Ishikawa (cell line): ENCODE measurements at regions not wholly inside any gene's neighbourhood (a gene's known extent, or its start where the extent isn't known, plus 50 kb on each side); places are given as distances from the start of the nearest gene placed in this dataset.

Source experiments
- CEBPB ChIP-seq: IDR thresholded peaks from 2 replicates; pipeline ENCODE4 v1.6.1; 2012
- CREB1 ChIP-seq: IDR thresholded peaks from 2 replicates; pipeline ENCODE4 v1.6.1; 2012; ENCODE audit warnings: low read depth
- EGR1 ChIP-seq: IDR thresholded peaks from 2 replicates; pipeline ENCODE4 v1.6.1; 2012
- EP300 ChIP-seq: IDR thresholded peaks from 2 replicates; pipeline ENCODE4 v1.6.1; 2012; ENCODE audit warnings: borderline replicate concordance
- FOXM1 ChIP-seq: IDR thresholded peaks from 2 replicates; pipeline ENCODE4 v1.6.1; 2012; ENCODE audit warnings: low read depth, borderline replicate concordance
- MAX ChIP-seq: IDR thresholded peaks from 2 replicates; pipeline ENCODE4 v1.6.1; 2012
- NFIC ChIP-seq: IDR thresholded peaks from 2 replicates; pipeline ENCODE4 v1.6.1; 2012
- RAD21 ChIP-seq: IDR thresholded peaks from 2 replicates; pipeline ENCODE4 v1.6.1; 2012; ENCODE audit warnings: low read depth
- REST ChIP-seq: IDR thresholded peaks from 2 replicates; pipeline ENCODE4 v1.6.1; 2012; ENCODE audit warnings: low read depth, mild to moderate bottlenecking
- TAF1 ChIP-seq: IDR thresholded peaks from 2 replicates; pipeline ENCODE4 v1.6.1; 2012; ENCODE audit warnings: low read depth, mild to moderate bottlenecking
- TCF12 ChIP-seq: IDR thresholded peaks from 2 replicates; pipeline ENCODE4 v1.6.1; 2012; ENCODE audit warnings: low read depth
- TEAD4 ChIP-seq: IDR thresholded peaks from 2 replicates; pipeline ENCODE4 v1.6.1; 2012
- YY1 ChIP-seq: IDR thresholded peaks from 2 replicates; pipeline ENCODE4 v1.6.1; 2012; ENCODE audit warnings: low read depth
- ZBTB7A ChIP-seq: IDR thresholded peaks from 2 replicates; pipeline ENCODE4 v1.6.1; 2012; ENCODE audit warnings: low read depth
- TF ChIP-seq, protein P1 (sequence below): IDR thresholded peaks from 2 replicates; pipeline ENCODE4 v1.6.1; 2012

- TF ChIP-seq RAD21 = no peak
Measured at GRCh38 chr7:93025389-93025788, 92.4 kb downstream of the SAMD9 start.

- no peak for TF ChIP-seq CEBPB
- no peak for TF ChIP-seq MAX
- no peak for TF ChIP-seq EGR1
- no peak for TF ChIP-seq NFIC
- TF ChIP-seq, protein P1, sequence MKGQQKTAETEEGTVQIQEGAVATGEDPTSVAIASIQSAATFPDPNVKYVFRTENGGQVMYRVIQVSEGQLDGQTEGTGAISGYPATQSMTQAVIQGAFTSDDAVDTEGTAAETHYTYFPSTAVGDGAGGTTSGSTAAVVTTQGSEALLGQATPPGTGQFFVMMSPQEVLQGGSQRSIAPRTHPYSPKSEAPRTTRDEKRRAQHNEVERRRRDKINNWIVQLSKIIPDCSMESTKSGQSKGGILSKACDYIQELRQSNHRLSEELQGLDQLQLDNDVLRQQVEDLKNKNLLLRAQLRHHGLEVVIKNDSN = no peak
- TF ChIP-seq FOXM1 = no peak
- no peak for TF ChIP-seq RAD21
- no peak for TF ChIP-seq REST
- TF ChIP-seq YY1 = no peak
- no peak for TF ChIP-seq TCF12
- no peak for TF ChIP-seq TAF1
- TF ChIP-seq CREB1 = no peak
- TF ChIP-seq EP300 = no peak
- TF ChIP-seq TEAD4 = no peak
- no peak for TF ChIP-seq ZBTB7A
Measured at GRCh38 chr7:93021748-93022147, 96.0 kb downstream of the SAMD9 start.

- TF ChIP-seq EP300 (no peak), EGR1 (no peak)
- TF ChIP-seq, protein P1 = no peak
Measured at GRCh38 chr7:93018716-93019115, 99.1 kb downstream of the SAMD9 start.

DNA sequence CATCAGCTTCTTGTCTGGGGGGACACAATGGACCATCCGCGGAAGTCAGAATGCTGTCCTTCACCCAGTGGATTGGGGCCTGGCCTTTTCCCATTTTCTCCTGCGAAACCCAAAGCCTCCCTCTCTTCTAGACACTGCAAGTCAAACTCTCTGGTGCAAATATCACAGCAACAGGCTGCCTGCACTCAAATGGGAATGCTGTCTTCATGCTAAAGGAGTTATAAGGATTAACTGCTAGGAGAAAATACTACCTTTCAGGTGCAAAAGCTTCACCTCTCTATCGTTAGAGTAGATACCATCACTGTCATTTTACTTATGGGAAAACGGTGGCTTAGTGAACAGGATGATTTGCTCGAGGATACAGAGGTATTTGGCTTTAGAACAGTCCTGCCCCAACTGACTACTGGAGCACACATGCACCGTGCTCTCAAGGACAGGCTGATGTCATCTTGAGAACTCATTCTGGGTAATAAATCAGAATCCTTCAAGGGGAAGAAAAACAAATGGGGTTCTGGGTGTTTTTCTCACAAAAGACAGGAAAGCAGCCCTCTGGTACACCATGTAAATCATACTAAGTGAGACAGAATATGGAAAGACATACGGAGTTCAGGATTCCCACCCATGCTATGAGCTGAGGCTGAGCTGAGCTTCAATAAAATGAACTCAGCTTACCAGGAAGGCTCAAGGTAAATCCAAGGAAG, 100.9 kb downstream of the SAMD9 start:
- TF ChIP-seq CEBPB (no peak), TCF12 (no peak), RAD21 (no peak), TAF1 (no peak), NFIC (no peak), EGR1 (no peak), FOXM1 (no peak)
- TF ChIP-seq, protein P1 = no peak

GRCh38 chr7:93015779-93016481, 101.8 kb downstream of the SAMD9 start:
- TF ChIP-seq TAF1 = no peak

GRCh38 chr7:93015101-93015778, 102.5 kb downstream of the SAMD9 start:
- TF ChIP-seq YY1 (no peak), TCF12 (no peak), CEBPB (no peak), CREB1 (no peak), EGR1 (no peak), EP300 (no peak), REST (no peak), MAX (no peak), RAD21 (no peak), NFIC (no peak), FOXM1 (no peak), TEAD4 (no peak), ZBTB7A (no peak), TAF1 (no peak)
- TF ChIP-seq, protein P1 = no peak
